Naive thymus-derived CD4-positive, alpha-beta T cell (primary cell): ENCODE measurements at regions not wholly inside any gene's neighbourhood (a gene's known extent, or its start where the extent isn't known, plus 50 kb on each side); places are given as distances from the start of the nearest gene placed in this dataset.

Experiments
- ATAC-seq: fragments of 150-1000 bp; cut with Tn5 transposase; 2 replicates; pipeline ENCODE4 v1.10.0; 2021; ENCODE audit warnings: mild to moderate bottlenecking, moderate library complexity
- CTCF ChIA-PET: fragments of 350-600 bp; sonication (Branson Sonifier 250); formaldehyde crosslinking; loops from one replicate; lab custom pipeline; 2021; ENCODE audit warnings: antibody characterized with exemption; lab: Charles Lee
- POLR2A ChIA-PET: fragments of 350-600 bp; sonication (Branson Sonifier 250); formaldehyde crosslinking; loops from one replicate; lab custom pipeline; 2021; ENCODE audit warnings: antibody characterized with exemption, inconsistent platforms; lab: Charles Lee
- DNase-seq, 9 donors: peaks; one replicate each; pipeline versions ENCODE4 v3.0.0 to v3.0.0-alpha.2; 2020 to 2022; ENCODE audit warnings: mixed read lengths in 1 of 9
- H3K27ac ChIP-seq: one replicate; pipeline ENCODE4 v1.7.0; 2013; ENCODE audit warnings: mild to moderate bottlenecking, low read depth, low read length, moderate library complexity
- H3K27me3 ChIP-seq, 2 donors: one replicate each; pipeline ENCODE4 v1.7.0; 2013; ENCODE audit warnings: low read length in 2 of 2, mild to moderate bottlenecking in 2 of 2, moderate library complexity in 2 of 2; ENCODE audit not compliant: control insufficient read depth in 2 of 2, insufficient read depth in 2 of 2
- H3K36me3 ChIP-seq, 3 experiments: 1 replicate in 2 of 3; 2 replicates in 1 of 3; pipeline ENCODE4 v1.7.0; 2013; ENCODE audit warnings: low read length in 3 of 3, mild to moderate bottlenecking in 3 of 3, moderate library complexity in 1 of 3; ENCODE audit not compliant: insufficient read depth in 3 of 3, control insufficient read depth in 2 of 3
- H3K4me1 ChIP-seq, 2 donors: one replicate each; pipeline ENCODE4 v1.7.0; 2013; ENCODE audit warnings: low read length in 2 of 2, mild to moderate bottlenecking in 2 of 2, moderate library complexity in 1 of 2; ENCODE audit not compliant: control insufficient read depth in 2 of 2, insufficient read depth in 2 of 2
- H3K4me3 ChIP-seq: 2 replicates; pipeline ENCODE4 v1.7.0; 2013; ENCODE audit warnings: mild to moderate bottlenecking, low read length
- H3K9me3 ChIP-seq, 3 experiments: 1 replicate in 2 of 3; 2 replicates in 1 of 3; pipeline ENCODE4 v1.7.0; 2013; ENCODE audit warnings: low read length in 3 of 3; ENCODE audit not compliant: control insufficient read depth in 2 of 3
- H3K27ac Mint-ChIP-seq, 9 donors: one replicate each; pipeline ENCODE4 v1.8.0; 2020 to 2022; ENCODE audit warnings: mixed read lengths in 9 of 9, mild to moderate bottlenecking in 8 of 9, moderate library complexity in 5 of 9, inconsistent platforms in 2 of 9
- H3K27me3 Mint-ChIP-seq, 5 donors: one replicate each; pipeline ENCODE4 v1.8.0; 2021 to 2022; ENCODE audit warnings: mixed read lengths in 5 of 5, mild to moderate bottlenecking in 1 of 5
- H3K36me3 Mint-ChIP-seq, 5 donors: one replicate each; pipeline ENCODE4 v1.8.0; 2020 to 2022; ENCODE audit warnings: mixed read lengths in 5 of 5, mild to moderate bottlenecking in 3 of 5, inconsistent platforms in 1 of 5
- H3K4me1 Mint-ChIP-seq, 7 donors: one replicate each; pipeline ENCODE4 v1.8.0; 2020 to 2022; ENCODE audit warnings: mixed read lengths in 7 of 7, mild to moderate bottlenecking in 3 of 7, inconsistent platforms in 1 of 7
- H3K4me3 Mint-ChIP-seq, 10 donors: one replicate each; pipeline ENCODE4 v1.8.0; 2020 to 2022; ENCODE audit warnings: mild to moderate bottlenecking in 10 of 10, mixed read lengths in 10 of 10, moderate library complexity in 6 of 10, inconsistent platforms in 2 of 10
- H3K9me3 Mint-ChIP-seq, 11 donors: one replicate each; pipeline ENCODE4 v1.8.0; 2020 to 2022; ENCODE audit warnings: mixed read lengths in 11 of 11, mild to moderate bottlenecking in 4 of 11, inconsistent platforms in 1 of 11, moderate library complexity in 1 of 11
- intact Hi-C, 2 donors: fragments of 100-400 bp; cut with micrococcal nuclease; formaldehyde crosslinking; loops; one replicate each; pipeline ENCODE4 v1.15.1; 2023

DNA sequence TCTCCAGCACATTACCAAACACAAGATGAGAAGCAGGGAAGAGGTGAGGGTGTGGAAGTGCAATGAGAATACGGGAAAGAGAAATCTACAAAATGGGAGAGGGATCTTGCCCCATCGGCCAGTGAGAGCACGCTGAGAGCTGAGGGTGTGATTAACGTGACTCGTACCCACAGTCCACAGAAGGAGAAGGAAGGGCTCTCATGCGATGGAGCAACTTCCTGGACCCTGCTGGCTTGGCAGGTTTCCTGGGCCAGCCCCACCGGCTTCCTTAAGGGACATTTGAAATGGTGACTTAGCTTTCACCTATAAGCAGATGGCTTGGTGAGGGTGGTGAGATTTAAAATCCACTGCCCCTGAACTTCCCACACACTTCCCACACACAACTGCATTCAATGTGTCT, 740.1 kb downstream of the UQCRFS1 start:
- DNase-seq (no peak), ATAC-seq (peak; percentile 62)
- H3K27me3 ChIP-seq: no peaks in the 10 kb centered on the region
- Mint-ChIP-seq H3K4me3 (no peak overlapping the region), H3K4me1 (peaks cover 6 to 47% (median 24%) of the 10 kb centered on the region in 7 donors), H3K27ac (peak overlapping the region in 1 of 9 donors; percentile 35), H3K27me3 (peaks cover 0 to 2% (median 0%) of the 10 kb centered on the region in 5 donors), H3K9me3 (peaks cover 0 to 2% (median 0%) of the 10 kb centered on the region in 11 donors), H3K36me3 (no peaks in the 10 kb centered on the region)
- no peaks in the 10 kb centered on the region for H3K36me3 ChIP-seq
- CTCF ChIA-PET: no interaction called here
- H3K9me3 ChIP-seq: no peaks in the 10 kb centered on the region
- POLR2A ChIA-PET: no interaction called here
- H3K27ac ChIP-seq: no peak overlapping the region
- H3K4me1 ChIP-seq: peaks cover 11 to 15% of the 10 kb centered on the region in 2 donors
- H3K4me3 ChIP-seq: no peak overlapping the region
- intact Hi-C loops: no loop called here

DNA sequence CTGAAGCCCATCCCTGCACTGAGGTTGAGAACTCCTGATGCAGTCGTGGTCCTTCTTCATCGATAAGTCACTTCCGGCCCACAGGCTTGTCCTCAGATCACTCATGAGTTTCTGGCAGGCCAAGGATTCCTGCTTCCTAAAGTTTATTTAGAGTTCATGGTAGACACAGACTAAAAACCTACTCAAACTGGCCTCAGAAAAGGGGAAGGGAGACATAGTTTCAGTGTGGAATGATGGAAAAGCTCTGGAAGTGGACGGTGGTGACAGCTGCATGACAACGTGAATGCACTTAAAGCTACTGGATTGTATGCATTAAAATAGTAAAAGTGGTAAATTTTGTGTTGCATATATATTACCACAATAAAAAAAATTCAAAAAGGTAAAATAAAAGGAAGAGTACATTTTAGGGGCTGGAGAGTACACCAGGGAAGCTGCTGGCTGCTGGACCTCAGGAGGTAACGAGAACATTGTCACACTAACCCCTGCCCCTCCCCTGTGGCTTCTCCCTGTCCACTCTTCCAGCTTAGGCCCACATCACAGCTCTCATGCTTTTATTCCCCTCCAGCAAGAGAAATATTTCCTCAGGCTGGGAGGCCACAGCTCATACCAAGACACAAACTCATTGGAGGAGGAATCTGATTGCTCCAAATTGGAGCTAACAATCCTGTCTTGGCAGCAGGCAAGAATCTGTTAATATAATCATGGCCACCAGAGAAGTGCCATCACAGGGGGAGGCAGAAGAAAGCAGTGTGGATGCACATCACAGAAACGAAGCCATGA, 741.0 kb downstream of the UQCRFS1 start:
- peaks cover 11 to 15% of the 10 kb centered on the region in 2 donors for H3K4me1 ChIP-seq
- peak overlapping the region in 1 of 9 donors; percentile 10 for H3K27ac Mint-ChIP-seq

DNA sequence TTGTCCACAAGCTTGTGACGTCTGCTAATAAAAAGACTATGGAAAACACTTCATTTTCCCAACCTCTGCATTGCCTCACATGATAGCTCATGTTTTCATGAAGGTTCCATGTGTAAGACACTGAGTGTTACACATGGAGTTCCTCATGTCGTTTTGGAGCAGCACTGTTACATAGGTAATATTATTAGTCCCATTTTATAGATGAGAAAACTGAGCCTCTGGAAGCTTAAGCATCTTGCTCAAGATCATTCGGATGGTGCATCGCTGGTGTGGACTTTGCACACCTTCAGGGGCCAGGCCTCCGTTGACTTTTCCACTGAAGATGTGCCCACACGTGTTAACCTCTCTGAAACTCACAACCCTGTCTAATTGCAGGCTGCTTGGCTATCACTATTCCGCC, 743.4 kb downstream of the UQCRFS1 start:
- H3K9me3 Mint-ChIP-seq: peaks cover 0 to 2% (median 0%) of the 10 kb centered on the region in 11 donors
- ATAC-seq (no peak), DNase-seq (no peak)
- intact Hi-C loops: loop anchor here in 1 of 2 donors (5.0 kb wide), 1 partner anchor 82 kb away; no protein-coding TSS in a partner anchor
- ChIA-PET CTCF (interaction anchor here (0.7 to 1.0 kb wide), 2 partner anchors 9 to 121 kb away, joined by 3 to 5 read pairs; no protein-coding TSS in a partner anchor), POLR2A (no interaction called here)
- H3K4me3 ChIP-seq: no peak overlapping the region
- no peaks in the 10 kb centered on the region for H3K9me3 ChIP-seq
- H3K27ac ChIP-seq: no peak overlapping the region
- H3K36me3 Mint-ChIP-seq: no peaks in the 10 kb centered on the region
- peaks cover 0 to 2% (median 0%) of the 10 kb centered on the region in 5 donors for H3K27me3 Mint-ChIP-seq
- peak overlapping the region in 7 of 9 donors; percentile 15 to 86 (median 73) for H3K27ac Mint-ChIP-seq
- peaks cover 11 to 15% of the 10 kb centered on the region in 2 donors for H3K4me1 ChIP-seq
- peaks cover 7 to 64% (median 25%) of the 10 kb centered on the region in 7 donors for H3K4me1 Mint-ChIP-seq
- H3K4me3 Mint-ChIP-seq: peak overlapping the region in 5 of 10 donors; percentile 17 to 80 (median 63)
- H3K27me3 ChIP-seq: no peaks in the 10 kb centered on the region
- no peaks in the 10 kb centered on the region for H3K36me3 ChIP-seq

More for the DNA sequence above, 741.0 kb downstream of the UQCRFS1 start:
- ATAC-seq (no peak), DNase-seq (no peak)
- ChIA-PET CTCF (no interaction called here), POLR2A (no interaction called here)
- intact Hi-C loops: no loop called here
- no peaks in the 10 kb centered on the region for H3K9me3 ChIP-seq
- Mint-ChIP-seq H3K36me3 (no peaks in the 10 kb centered on the region), H3K27me3 (peaks cover 0 to 2% (median 0%) of the 10 kb centered on the region in 5 donors), H3K9me3 (peaks cover 0 to 2% (median 0%) of the 10 kb centered on the region in 11 donors), H3K4me3 (no peak overlapping the region), H3K4me1 (peaks cover 7 to 49% (median 25%) of the 10 kb centered on the region in 7 donors)
- no peak overlapping the region for H3K27ac ChIP-seq
- no peak overlapping the region for H3K4me3 ChIP-seq
- no peaks in the 10 kb centered on the region for H3K27me3 ChIP-seq
- no peaks in the 10 kb centered on the region for H3K36me3 ChIP-seq

DNA sequence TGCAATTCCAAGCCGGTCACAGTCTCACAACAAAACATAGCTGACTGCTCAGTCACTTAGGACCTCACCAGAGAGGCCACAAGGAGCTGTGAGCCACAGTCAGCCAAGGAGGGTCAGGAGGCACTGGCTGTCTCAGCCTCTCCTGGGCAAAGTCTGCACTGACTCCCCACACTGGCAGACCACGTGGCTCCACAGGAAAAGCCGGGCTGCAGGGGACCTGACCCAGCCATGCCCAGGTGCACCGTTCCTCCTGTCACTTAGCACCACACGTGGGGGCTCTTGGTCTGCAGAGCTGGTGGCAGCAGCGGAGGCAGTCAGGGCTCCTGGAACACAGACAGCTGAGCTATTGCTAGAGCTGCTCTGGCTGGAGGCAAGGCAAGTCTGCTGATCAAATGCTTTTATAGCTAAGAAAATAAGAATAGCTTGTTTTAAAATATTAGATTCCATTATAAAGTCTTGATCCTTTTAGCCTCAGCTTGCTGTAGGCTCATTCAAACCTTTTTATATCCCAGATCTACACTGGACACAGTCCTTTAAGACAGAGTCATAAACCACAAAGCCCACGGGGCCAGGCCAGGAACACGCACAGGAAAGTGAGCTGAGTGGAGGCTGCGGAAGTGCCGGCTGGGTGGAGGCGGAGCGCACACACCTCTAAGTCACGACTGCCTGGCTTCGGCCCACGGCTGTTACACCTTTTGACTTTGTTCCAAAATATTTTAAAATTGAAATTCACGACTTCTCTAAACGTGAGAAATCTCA, 744.1 kb downstream of the UQCRFS1 start:
- Mint-ChIP-seq H3K4me1 (peaks cover 7 to 62% (median 25%) of the 10 kb centered on the region in 7 donors), H3K4me3 (peak overlapping the region; percentile 17 to 80 (median 54)), H3K27me3 (peaks cover 0 to 2% (median 0%) of the 10 kb centered on the region in 5 donors), H3K9me3 (peaks cover 0 to 2% (median 0%) of the 10 kb centered on the region in 11 donors), H3K27ac (peak overlapping the region; percentile 19 to 86 (median 73)), H3K36me3 (no peaks in the 10 kb centered on the region)
- ChIA-PET POLR2A (no interaction called here), CTCF (interaction anchor here (0.7 to 1.0 kb wide), 2 partner anchors 8 to 122 kb away, joined by 3 to 5 read pairs; no protein-coding TSS in a partner anchor)
- Histone ChIP-seq H3K27me3 (no peaks in the 10 kb centered on the region), H3K27ac (peak overlapping the region; percentile 4), H3K4me3 (no peak overlapping the region), H3K36me3 (no peaks in the 10 kb centered on the region), H3K9me3 (no peaks in the 10 kb centered on the region), H3K4me1 (peaks cover 11 to 15% of the 10 kb centered on the region in 2 donors)
- DNase-seq (peak in 4 of 9 donors; percentile 7 to 36 (median 23)), ATAC-seq (peak; percentile 66)
- intact Hi-C loops: loop anchor here in 1 of 2 donors (5.0 kb wide), 1 partner anchor 82 kb away; no protein-coding TSS in a partner anchor

DNA sequence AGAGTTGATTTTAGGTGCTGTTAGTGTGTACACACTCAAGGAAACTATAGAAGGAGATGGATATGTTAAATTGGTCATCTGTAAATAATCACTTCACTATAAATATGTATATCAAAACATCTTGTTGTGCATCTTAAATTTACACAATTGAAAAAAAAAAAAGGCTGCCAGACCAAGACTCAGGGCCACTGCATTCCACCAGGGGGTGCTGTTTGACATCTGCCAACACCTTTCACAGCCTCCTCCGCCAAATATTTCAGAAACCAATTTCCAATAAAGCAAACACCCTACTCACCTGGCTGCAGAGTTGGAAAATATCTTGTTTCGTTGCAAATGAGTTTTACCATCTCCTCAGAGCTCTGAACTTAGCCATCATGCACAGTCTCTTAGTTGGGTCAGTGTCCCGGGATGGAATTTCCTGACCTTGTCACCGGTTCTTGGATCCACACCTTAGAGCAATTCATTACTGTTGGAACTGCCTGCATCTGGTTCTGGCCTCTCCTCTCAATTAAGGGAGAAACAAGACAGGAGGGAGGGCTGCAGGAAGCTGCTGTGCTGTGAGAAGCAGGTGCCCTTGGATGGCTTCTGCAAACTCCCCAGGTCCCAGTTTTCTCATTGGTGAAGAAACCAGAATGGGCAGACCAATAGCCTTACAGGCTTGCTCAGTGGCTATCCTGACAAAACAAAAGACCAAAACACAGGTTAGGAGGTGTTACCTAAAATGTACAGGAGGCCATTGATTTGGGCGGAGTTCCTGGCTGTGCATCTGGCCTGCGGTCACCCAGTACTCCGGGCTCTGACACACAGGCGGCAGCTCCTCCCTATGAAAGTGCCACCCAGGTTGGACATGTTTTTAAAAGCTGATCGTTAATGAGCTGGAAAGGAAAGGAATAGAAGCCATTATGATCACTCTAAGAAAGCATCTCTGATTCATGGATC, 746.6 kb downstream of the UQCRFS1 start:
- peak; percentile 61 for ATAC-seq
- Mint-ChIP-seq H3K27ac (peak overlapping the region in 2 of 9 donors; percentile 62 to 83), H3K4me3 (peak overlapping the region in 1 of 10 donors; percentile 8), H3K4me1 (peaks cover 7 to 57% (median 25%) of the 10 kb centered on the region in 7 donors), H3K27me3 (peaks cover 0 to 6% (median 0%) of the 10 kb centered on the region in 5 donors), H3K36me3 (no peaks in the 10 kb centered on the region), H3K9me3 (no peaks in the 10 kb centered on the region)
- Histone ChIP-seq H3K4me3 (no peak overlapping the region), H3K36me3 (no peaks in the 10 kb centered on the region), H3K27ac (no peak overlapping the region), H3K4me1 (peaks cover 11 to 15% of the 10 kb centered on the region in 2 donors), H3K27me3 (no peaks in the 10 kb centered on the region), H3K9me3 (no peaks in the 10 kb centered on the region)
- DNase-seq: peak; percentile 22 to 68 (median 50)
- ChIA-PET POLR2A (no interaction called here), CTCF (interaction anchor here (0.7 kb wide), 1 partner anchor 9 kb away, joined by 3 read pairs; no protein-coding TSS in a partner anchor)
- intact Hi-C loops: loop anchor here in 1 of 2 donors (1.0 to 5.0 kb wide), 3 partner anchors 79 to 244 kb away; no protein-coding TSS in a partner anchor
